GM12878 (cell line): ENCODE measurements at regions not wholly inside any gene's neighbourhood (a gene's known extent, or its start where the extent isn't known, plus 50 kb on each side); places are given as distances from the start of the nearest gene placed in this dataset.

Experiments
- ATAC-seq: fragments of 200-7000 bp; cut with Tn5 transposase; 3 replicates; pipeline ENCODE4 v1.9.1; 2020; ENCODE audit warnings: mild to moderate bottlenecking, moderate library complexity
- BruUV-seq: library from RNA; stranded (reverse); fragments of 400-500 nt; replicated peaks from 2 replicates; lab custom pipeline; 2021; lab: Mats Ljungman, UMichigan
- CTCF ChIA-PET: fragments of 300-600 bp; sonication (Branson Sonifier 250); formaldehyde crosslinking; extraction: SDS; loops from one replicate; lab custom pipeline; 2021; ENCODE audit warnings: inconsistent platforms; lab: Yijun Ruan, JAX
- POLR2A ChIA-PET: fragments of 350-600 bp; formaldehyde crosslinking; extraction: SDS; loops from one replicate; lab custom pipeline; 2021; ENCODE audit warnings: inconsistent platforms; lab: Charles Lee
- RAD21 ChIA-PET: fragments of 300-600 bp; sonication (Branson Sonifier 250); formaldehyde crosslinking; loops from one replicate; lab custom pipeline; 2023; ENCODE audit warnings: antibody characterized with exemption; ENCODE audit not compliant: unreplicated experiment; lab: Charles Lee
- SMC1A ChIA-PET: fragments of 300-600 bp; sonication (Branson Sonifier 250); formaldehyde crosslinking; loops from one replicate; lab custom pipeline; 2023; ENCODE audit not compliant: unreplicated experiment, uncharacterized antibody; lab: Charles Lee
- DNase-seq: peaks from one replicate; pipeline ENCODE4 v3.0.0-alpha.2; 2011; ENCODE audit warnings: low read depth, low spot score
- FAIRE-seq: peaks from 3 replicates; lab custom pipeline; 2011; peaks lifted over from hg19 to GRCh38; lab: Jason Lieb, UNC
- H2AFZ ChIP-seq: 2 replicates; pipeline ENCODE4 v1.6.0; 2011; ENCODE audit warnings: low read depth, low read length, control low read depth; ENCODE audit not compliant: control insufficient read depth
- H3K27ac ChIP-seq: 2 replicates; pipeline ENCODE4 v1.5.1; 2011; ENCODE audit warnings: control low read depth; ENCODE audit not compliant: control insufficient read depth, insufficient read depth
- H3K27me3 ChIP-seq, 2 experiments: replicated peaks in 1 of 2; 2 replicates each; pipeline versions ENCODE4 v1.6.0 to v1.6.1; 2011; ENCODE audit warnings: low read length in 1 of 2; ENCODE audit not compliant: control insufficient read depth in 2 of 2, insufficient read depth in 2 of 2
- H3K36me3 ChIP-seq, 2 experiments: 2 replicates each; pipeline ENCODE4 v1.5.1; 2011; ENCODE audit warnings: low read length in 1 of 2; ENCODE audit not compliant: control insufficient read depth in 2 of 2, insufficient read depth in 2 of 2
- H3K4me1 ChIP-seq: 2 replicates; pipeline ENCODE4 v1.6.1; 2011; ENCODE audit warnings: mild to moderate bottlenecking, low read length, moderate library complexity, mixed read lengths; ENCODE audit not compliant: control insufficient read depth, insufficient read depth
- H3K4me2 ChIP-seq: 2 replicates; pipeline ENCODE4 v1.6.0; 2011; ENCODE audit warnings: control low read depth; ENCODE audit not compliant: control insufficient read depth, insufficient read depth
- H3K4me3 ChIP-seq: fragments of 200-600 bp; sonication (generic); 2 replicates; pipeline ENCODE4 v1.5.1; 2016
- H3K79me2 ChIP-seq: 2 replicates; pipeline ENCODE4 v1.6.0; 2011; ENCODE audit warnings: low read length; ENCODE audit not compliant: control insufficient read depth, insufficient read depth
- H3K9ac ChIP-seq: 2 replicates; pipeline ENCODE4 v1.8.0; 2011; ENCODE audit warnings: low read length, control low read depth, mixed read lengths; ENCODE audit not compliant: control insufficient read depth, insufficient read depth
- H3K9me3 ChIP-seq: replicated peaks from 3 replicates; pipeline ENCODE4 v1.5.1; 2011; ENCODE audit warnings: mild to moderate bottlenecking, low read length; ENCODE audit not compliant: control insufficient read depth, insufficient read depth
- H4K20me1 ChIP-seq: 2 replicates; pipeline ENCODE4 v1.6.0; 2011; ENCODE audit not compliant: control insufficient read depth, insufficient read depth
- CEBPB ChIP-seq, 2 experiments: fragments of 150-350 bp in 1 of 2; IDR thresholded peaks; 2 replicates each; pipeline ENCODE4 v1.6.1; 2012 to 2014; ENCODE audit warnings: low read depth in 2 of 2, low read length in 2 of 2, borderline replicate concordance in 1 of 2, inconsistent platforms in 1 of 2
- E2F4 ChIP-seq: IDR thresholded peaks from 2 replicates; pipeline ENCODE4 v1.6.1; 2012; ENCODE audit warnings: low read depth, low read length, improper control_type of control experiment
- EP300 ChIP-seq, 2 experiments: fragments of 150-350 bp in 1 of 2; IDR thresholded peaks; 2 replicates each; pipeline ENCODE4 v1.6.1; 2011 to 2012; ENCODE audit warnings: low read depth in 2 of 2, low read length in 2 of 2, borderline replicate concordance in 1 of 2, improper control_type of control experiment in 1 of 2, inconsistent platforms in 1 of 2; ENCODE audit not compliant: control insufficient read depth in 1 of 2
- KAT2A ChIP-seq: conservative IDR thresholded peaks from 2 replicates; pipeline ENCODE4 v1.6.1; 2011; ENCODE audit warnings: low read depth, low read length; ENCODE audit not compliant: control insufficient read depth
- MAX ChIP-seq: IDR thresholded peaks from 2 replicates; pipeline ENCODE4 v1.6.1; 2012; ENCODE audit warnings: low read depth, low read length, improper control_type of control experiment
- NBN ChIP-seq: fragments of 450-650 bp; IDR thresholded peaks from 2 replicates; pipeline ENCODE4 v1.6.1; 2016
- NRF1 ChIP-seq: conservative IDR thresholded peaks from 2 replicates; pipeline ENCODE4 v1.6.1; 2011; ENCODE audit warnings: mild to moderate bottlenecking, low read depth, low read length, improper control_type of control experiment
- POLR2A ChIP-seq: IDR thresholded peaks from 2 replicates; pipeline ENCODE4 v1.6.1; 2011; ENCODE audit warnings: low read depth, mild to moderate bottlenecking, low read length
- RAD21 ChIP-seq: IDR thresholded peaks from 2 replicates; pipeline ENCODE4 v1.6.1; 2011; ENCODE audit warnings: mild to moderate bottlenecking, low read depth, low read length, moderate library complexity; ENCODE audit not compliant: insufficient read depth
- YBX1 ChIP-seq: fragments of 450-650 bp; IDR thresholded peaks from 2 replicates; pipeline ENCODE4 v1.6.1; 2016; ENCODE audit warnings: antibody characterized with exemption
- YY1 ChIP-seq: IDR thresholded peaks from 2 replicates; pipeline ENCODE4 v1.6.1; 2011; ENCODE audit warnings: low read depth, mild to moderate bottlenecking, low read length
- ZNF24 ChIP-seq: fragments of 450-650 bp; IDR thresholded peaks from 2 replicates; pipeline ENCODE4 v1.6.1; 2017; ENCODE audit warnings: antibody characterized with exemption, mild to moderate bottlenecking
- WGBS: methylation state at CpG from one replicate; pipeline ENCODE4 v1.1.6; 2016; ENCODE audit warnings: low lambda C conversion rate; ENCODE audit not compliant: insufficient replicate concordance, insufficient coverage; ENCODE audit errors: missing lambda C conversion rate; 5-methylcytosine and 5-hydroxymethylcytosine counted together
- in situ Hi-C: fragments of 300-500 bp; cut with MboI; formaldehyde crosslinking; loops from 9 replicates; pipeline ENCODE4 v1.14.3; 2018; ENCODE audit warnings: mixed read lengths
- intact Hi-C: fragments of 100-400 bp; cut with micrococcal nuclease; formaldehyde crosslinking; loops from one replicate; pipeline ENCODE4 v1.14.2; 2022; ENCODE audit not compliant: unreplicated experiment
- TF ChIP-seq, protein P1 (sequence below): fragments of 450-650 bp; IDR thresholded peaks from 2 replicates; pipeline ENCODE4 v1.6.1; 2017; ENCODE audit warnings: mild to moderate bottlenecking, moderate library complexity

GRCh38 chr15:62465173-62465572 lies 300.1 kb upstream of the C2CD4B start:
- no peak overlapping the region for H3K27ac ChIP-seq
- RAD21 ChIA-PET: no interaction called here
- intact Hi-C loops: no loop called here
- H3K4me1 ChIP-seq: no peaks in the 10 kb centered on the region
- no peak overlapping the region for H2AFZ ChIP-seq
- H3K4me3 ChIP-seq: no peak overlapping the region
- DNase-seq: no peak
- no peaks in the 10 kb centered on the region for H4K20me1 ChIP-seq
- H3K9me3 ChIP-seq: no peaks in the 10 kb centered on the region
- 50% methylated on average over 12 of the region's 12 CpGs for WGBS
- H3K79me2 ChIP-seq: no peaks in the 10 kb centered on the region
- H3K27me3 ChIP-seq: no peaks in the 10 kb centered on the region
- SMC1A ChIA-PET: no interaction called here
- no peak for ATAC-seq
- no peak overlapping the region for H3K9ac ChIP-seq
- H3K36me3 ChIP-seq: no peaks in the 10 kb centered on the region
- no peak overlapping the region for H3K4me2 ChIP-seq
- FAIRE-seq: no peak
- POLR2A ChIA-PET: no interaction called here
- in situ Hi-C loops: no loop called here
- no TSS peak for BruUV-seq
- CTCF ChIA-PET: no interaction called here
- TF ChIP-seq CEBPB (IDR thresholded peaks at IDR 0.05; ENCODE audit: borderline replicate concordance in 1 of 2, low read depth in 2 of 2, low read length in 2 of 2) (no peak), POLR2A (no peak), ZNF24 (no peak), MAX (no peak), EP300 (IDR thresholded peaks at IDR 0.05; ENCODE audit: borderline replicate concordance in 1 of 2, control insufficient read depth in 1 of 2, low read depth in 2 of 2, low read length in 2 of 2) (no peak), RAD21 (no peak), YBX1 (no peak)

DNA sequence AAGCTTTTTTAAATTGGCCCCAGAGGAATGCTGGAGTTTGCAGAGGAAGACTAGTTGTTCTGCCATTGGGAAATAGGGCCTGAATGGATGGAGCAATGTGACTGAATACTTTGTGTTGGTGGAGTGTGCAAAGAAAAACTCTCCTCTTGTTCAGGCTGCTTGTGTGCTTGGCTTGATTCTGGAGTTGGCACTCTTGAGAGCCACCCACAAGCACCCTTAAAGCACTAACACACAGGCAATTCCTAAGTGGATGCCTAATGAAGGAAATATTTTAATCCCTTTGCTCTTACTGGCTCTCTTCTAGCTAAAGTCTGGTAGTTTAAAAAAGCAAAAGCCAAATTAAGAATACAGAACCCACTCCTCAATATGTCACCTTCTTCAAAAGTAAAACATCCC lies 304.4 kb upstream of the C2CD4B start:
- ChIA-PET RAD21 (no interaction called here), CTCF (interaction anchor here (1.0 kb wide), 1 partner anchor 80 kb away, joined by 3 read pairs; no protein-coding TSS in a partner anchor), POLR2A (interaction anchor here (0.7 kb wide), 1 partner anchor 324 kb away, joined by 3 read pairs; no protein-coding TSS in a partner anchor), SMC1A (interaction anchor here (0.6 kb wide), 1 partner anchor 19 kb away, joined by 3 read pairs; no protein-coding TSS in a partner anchor)
- ATAC-seq: no peak
- Histone ChIP-seq H3K27ac (no peak overlapping the region), H3K4me2 (no peak overlapping the region), H3K79me2 (no peaks in the 10 kb centered on the region), H2AFZ (no peak overlapping the region), H3K27me3 (no peaks in the 10 kb centered on the region), H3K9me3 (no peaks in the 10 kb centered on the region), H3K9ac (no peak overlapping the region), H4K20me1 (no peaks in the 10 kb centered on the region), H3K4me1 (peaks cover 4% of the 10 kb centered on the region; the same call in 1 of the 2 replicates), H3K36me3 (no peaks in the 10 kb centered on the region), H3K4me3 (no peak overlapping the region)
- in situ Hi-C loops (no loop called here), intact Hi-C loops (no loop called here)
- BruUV-seq: no TSS peak
- DNase-seq: no peak
- FAIRE-seq: no peak
- no peak for TF ChIP-seq KAT2A
- TF ChIP-seq E2F4: no peak
- TF ChIP-seq NRF1: no peak
- no peak for TF ChIP-seq NBN
- TF ChIP-seq, protein P1, sequence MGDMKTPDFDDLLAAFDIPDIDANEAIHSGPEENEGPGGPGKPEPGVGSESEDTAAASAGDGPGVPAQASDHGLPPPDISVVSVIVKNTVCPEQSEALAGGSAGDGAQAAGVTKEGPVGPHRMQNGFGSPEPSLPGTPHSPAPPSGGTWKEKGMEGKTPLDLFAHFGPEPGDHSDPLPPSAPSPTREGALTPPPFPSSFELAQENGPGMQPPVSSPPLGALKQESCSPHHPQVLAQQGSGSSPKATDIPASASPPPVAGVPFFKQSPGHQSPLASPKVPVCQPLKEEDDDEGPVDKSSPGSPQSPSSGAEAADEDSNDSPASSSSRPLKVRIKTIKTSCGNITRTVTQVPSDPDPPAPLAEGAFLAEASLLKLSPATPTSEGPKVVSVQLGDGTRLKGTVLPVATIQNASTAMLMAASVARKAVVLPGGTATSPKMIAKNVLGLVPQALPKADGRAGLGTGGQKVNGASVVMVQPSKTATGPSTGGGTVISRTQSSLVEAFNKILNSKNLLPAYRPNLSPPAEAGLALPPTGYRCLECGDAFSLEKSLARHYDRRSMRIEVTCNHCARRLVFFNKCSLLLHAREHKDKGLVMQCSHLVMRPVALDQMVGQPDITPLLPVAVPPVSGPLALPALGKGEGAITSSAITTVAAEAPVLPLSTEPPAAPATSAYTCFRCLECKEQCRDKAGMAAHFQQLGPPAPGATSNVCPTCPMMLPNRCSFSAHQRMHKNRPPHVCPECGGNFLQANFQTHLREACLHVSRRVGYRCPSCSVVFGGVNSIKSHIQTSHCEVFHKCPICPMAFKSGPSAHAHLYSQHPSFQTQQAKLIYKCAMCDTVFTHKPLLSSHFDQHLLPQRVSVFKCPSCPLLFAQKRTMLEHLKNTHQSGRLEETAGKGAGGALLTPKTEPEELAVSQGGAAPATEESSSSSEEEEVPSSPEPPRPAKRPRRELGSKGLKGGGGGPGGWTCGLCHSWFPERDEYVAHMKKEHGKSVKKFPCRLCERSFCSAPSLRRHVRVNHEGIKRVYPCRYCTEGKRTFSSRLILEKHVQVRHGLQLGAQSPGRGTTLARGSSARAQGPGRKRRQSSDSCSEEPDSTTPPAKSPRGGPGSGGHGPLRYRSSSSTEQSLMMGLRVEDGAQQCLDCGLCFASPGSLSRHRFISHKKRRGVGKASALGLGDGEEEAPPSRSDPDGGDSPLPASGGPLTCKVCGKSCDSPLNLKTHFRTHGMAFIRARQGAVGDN: no peak
- no peak for TF ChIP-seq YY1
